ENCODE measurements at regions not wholly inside any gene's neighbourhood (a gene's known extent, or its start where the extent isn't known, plus 50 kb on each side); places are given as distances from the start of the nearest gene placed in this dataset.

GRCh38 chr4:90030953-90031352, 96.2 kb upstream of the CCSER1 start:
- no peak for TF ChIP-seq CTCF (IDR thresholded peaks at IDR 0.05; ENCODE audit: insufficient read depth, low read length)
- no peak for DNase-seq (ENCODE audit: low read depth)
- no peak overlapping the region for H3K4me3 ChIP-seq (ENCODE audit: low read depth, low read length)

- no peak overlapping the region for H3K4me3 ChIP-seq (ENCODE audit: low read depth, low read length)
- DNase-seq (ENCODE audit: low read depth) = no peak
- no peak for TF ChIP-seq CTCF (IDR thresholded peaks at IDR 0.05; ENCODE audit: insufficient read depth, low read length)
Measured at GRCh38 chr4:90039122-90039521, 88.1 kb upstream of the CCSER1 start.

- TF ChIP-seq CTCF (IDR thresholded peaks at IDR 0.05; ENCODE audit: insufficient read depth, low read length) = no peak
- no peak overlapping the region for H3K4me3 ChIP-seq (ENCODE audit: low read depth, low read length)
- DNase-seq (ENCODE audit: low read depth) = no peak
Measured at GRCh38 chr4:90051999-90052398, 75.2 kb upstream of the CCSER1 start.

- no peak for TF ChIP-seq CTCF (IDR thresholded peaks at IDR 0.05; ENCODE audit: insufficient read depth, low read length)
- no peak for DNase-seq (ENCODE audit: low read depth)
- no peak overlapping the region for H3K4me3 ChIP-seq (ENCODE audit: low read depth, low read length)
Measured at GRCh38 chr4:90057091-90057490, 70.1 kb upstream of the CCSER1 start.

- no peak overlapping the region for H3K4me3 ChIP-seq (ENCODE audit: low read depth, low read length)
- TF ChIP-seq CTCF (IDR thresholded peaks at IDR 0.05; ENCODE audit: insufficient read depth, low read length) = no peak
- DNase-seq (ENCODE audit: low read depth) = no peak
Measured at GRCh38 chr4:90060039-90060438, 67.2 kb upstream of the CCSER1 start.

GRCh38 chr4:90061881-90062280, 65.3 kb upstream of the CCSER1 start:
- TF ChIP-seq CTCF (IDR thresholded peaks at IDR 0.05; ENCODE audit: insufficient read depth, low read length) = no peak
- no peak overlapping the region for H3K4me3 ChIP-seq (ENCODE audit: low read depth, low read length)
- DNase-seq (ENCODE audit: low read depth) = no peak

GRCh38 chr4:90064196-90064595, 63.0 kb upstream of the CCSER1 start:
- TF ChIP-seq CTCF (IDR thresholded peaks at IDR 0.05; ENCODE audit: insufficient read depth, low read length) = no peak
- H3K4me3 ChIP-seq (ENCODE audit: low read depth, low read length) = no peak overlapping the region
- no peak for DNase-seq (ENCODE audit: low read depth)

All from fibroblast of the aortic adventitia (primary cell).